ENCODE measurements at regions not wholly inside any gene's neighbourhood (a gene's known extent, or its start where the extent isn't known, plus 50 kb on each side); places are given as distances from the start of the nearest gene placed in this dataset. TPM values are rescaled to one million over a fixed set of nuclear protein-coding genes. Genes with fewer than 3 reads are reported as not detected.

- no peak for DNase-seq
Measured at GRCh38 chr6:76397966-76398365, 325.5 kb upstream of the IMPG1 start.

GRCh38 chr6:76382201-76382600 is 309.7 kb upstream of the IMPG1 start:
- DNase-seq, result no peak

- DNase-seq, result no peak
Measured at GRCh38 chr6:76381612-76382011, 309.1 kb upstream of the IMPG1 start.

GRCh38 chr6:76351275-76351674 is 278.8 kb upstream of the IMPG1 start:
- no peak for DNase-seq

DNA sequence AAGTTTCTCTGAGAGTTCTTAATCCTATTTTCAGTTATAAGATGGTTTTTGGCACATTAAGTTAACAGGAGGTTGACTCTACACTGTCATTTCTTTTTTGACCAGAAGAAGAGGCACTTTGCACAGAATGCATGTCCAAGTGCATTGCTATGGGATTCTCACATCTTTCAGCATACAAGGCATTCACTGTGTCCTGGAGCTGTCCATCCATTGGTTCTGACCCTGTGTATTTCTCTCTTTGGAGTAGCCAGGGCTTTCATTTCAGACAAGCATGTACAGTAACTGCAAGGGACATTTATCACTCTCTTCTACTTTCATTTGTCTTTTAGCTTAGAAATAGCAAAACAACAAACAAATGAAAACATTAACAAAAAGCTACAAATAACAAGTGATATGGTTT is 275.1 kb upstream of the IMPG1 start:
- DNase-seq, result no peak

GRCh38 chr6:76342611-76343160 is 270.2 kb upstream of the IMPG1 start:
- DNase-seq, result no peak

DNA sequence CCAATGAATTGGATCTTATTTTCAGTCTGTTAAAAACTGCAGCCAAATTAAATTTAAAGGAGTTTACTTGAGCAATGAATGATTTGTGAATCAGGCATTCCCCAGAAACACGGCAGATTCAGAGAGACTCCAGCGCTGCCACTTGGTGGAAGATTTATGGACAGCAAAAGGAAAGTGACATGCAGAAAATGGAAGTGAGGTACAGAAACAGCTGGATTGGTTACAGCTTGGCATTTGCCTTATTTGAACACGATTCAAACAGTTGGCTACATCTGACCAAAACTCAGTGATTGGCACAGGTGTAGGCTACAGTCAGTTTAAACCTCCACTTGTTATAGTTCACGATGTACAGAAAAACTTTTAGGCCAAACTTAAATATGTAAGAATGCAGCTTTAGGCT is 257.6 kb upstream of the IMPG1 start:
- DNase-seq, result no peak

GRCh38 chr6:76326871-76327270 is 254.4 kb upstream of the IMPG1 start:
- no peak for DNase-seq

Small RNA genes in the stretch of these regions (small RNA-seq; reads per million reads assigned to genes)
- gene AL365222.1 (ENCODE audit: low replicate concordance), result not detected
- not detected for gene RNU6-261P (ENCODE audit: low replicate concordance)
- gene RNU6-84P (ENCODE audit: low replicate concordance), result not detected

Data from skin of body (tissue), 2 donors.